Heart right ventricle (tissue), 16 donors: ENCODE measurements at regions not wholly inside any gene's neighbourhood (a gene's known extent, or its start where the extent isn't known, plus 50 kb on each side); places are given as distances from the start of the nearest gene placed in this dataset.
A peak's percentile ranks its signal among the peaks of the same experiment; 100 is the strongest.

Experiments used
- ATAC-seq, 8 donors: fragments of 200-7000 bp; cut with Tn5 transposase; one replicate each; pipeline ENCODE4 v1.9.1; 2020; ENCODE audit warnings: mild to moderate bottlenecking in 8 of 8, moderate library complexity in 8 of 8, moderate number of reproducible peaks in 1 of 8
- DNase-seq, 2 donors: peaks; one replicate each; pipeline ENCODE4 v3.0.0-alpha.2; 2020
- H3K27ac ChIP-seq, 10 donors: fragments of 200-600 bp; sonication (generic) in 2 of 10; one replicate each; pipeline versions ENCODE4 v1.5.0 to v1.8.0; 2020 to 2022; ENCODE audit warnings: mild to moderate bottlenecking in 3 of 10
- H3K27me3 ChIP-seq, 7 donors: fragments of 200-600 bp; one replicate each; pipeline ENCODE4 v1.8.0; 2021 to 2022; ENCODE audit warnings: mild to moderate bottlenecking in 2 of 7
- H3K36me3 ChIP-seq, 9 donors: fragments of 200-600 bp; sonication (generic) in 1 of 9; one replicate each; pipeline versions ENCODE4 v1.5.0 to v1.8.0; 2020 to 2022; ENCODE audit warnings: mild to moderate bottlenecking in 2 of 9
- H3K4me1 ChIP-seq, 9 donors: fragments of 200-600 bp; sonication (generic) in 1 of 9; one replicate each; pipeline versions ENCODE4 v1.5.0 to v1.8.0; 2020 to 2022; ENCODE audit warnings: mild to moderate bottlenecking in 4 of 9
- H3K4me3 ChIP-seq, 10 donors: fragments of 200-600 bp; sonication (generic) in 2 of 10; one replicate each; pipeline versions ENCODE4 v1.5.0 to v1.8.0; 2020 to 2022; ENCODE audit warnings: mild to moderate bottlenecking in 7 of 10, moderate library complexity in 2 of 10
- H3K9me3 ChIP-seq, 11 donors: fragments of 200-600 bp in 10 of 11; sonication (generic) in 2 of 11; one replicate each; pipeline versions ENCODE4 v1.5.0 to v1.8.0; 2013 to 2022; ENCODE audit warnings: mild to moderate bottlenecking in 2 of 11, control low read depth in 1 of 11, moderate library complexity in 1 of 11
- CTCF ChIP-seq, 9 donors: fragments of 200-600 bp; sonication (generic) in 2 of 9; IDR thresholded peaks; one replicate each; pipeline versions ENCODE4 v1.5.0 to v1.8.0; 2021 to 2022; ENCODE audit warnings: antibody characterized with exemption in 9 of 9, mild to moderate bottlenecking in 5 of 9, moderate library complexity in 1 of 9
- WGBS, 2 donors: extraction: QIAGEN DNeasy Blood & Tissue Kit; methylation state at CpG; one replicate each; pipeline ENCODE4 v1.1.7; 2013; ENCODE audit warnings: inconsistent platforms in 1 of 2; 5-methylcytosine and 5-hydroxymethylcytosine counted together
- intact Hi-C, 10 donors: fragments of 100-400 bp; cut with DNase I; formaldehyde crosslinking; loops; one replicate each; pipeline versions ENCODE4 v1.11.1 to v1.14.2; 2022
- donor health status: Arrhythmogenic right ventricular cardiomyopathy.
- donor health status: ischemic (EF 13 %, LVEDD 7.1; RV severe dilation, severe dysfunction).
- donor health status: healthy with polysubstance abuse.
- donor health status: DM: no; HTN: yes; CAD: no.
- donor health status: DM: no; HTN: no; CAD: no.
- donor health status: ischemic (EF 25% LVEDD 6.9; RV normal size, moderate dysfunction).
- donor health status: ischemic (EF 25% LVEDD 5.7; RV mildly dilated, moderate dysfunction).
- donor health status: healthy.
- donor health status: DM: yes; HTN: yes; CAD: no.
- donor health status: Ischemic cardiomyopathy.
- donor health status: ischemic (EF 35%, LVEDD 5.7; RV mildly dilated, moderate dysfunction).
- donor health status: nonischemic (EF 11% LVEDD 7.7; RV severe dilation, severe dysfunction).
- donor health status: DM: yes; HTN: yes; CAD: no.
- donor health status: PGD.
- donor health status: ischemic (EF 29% LVEDD 5.4; RV normal size, mild dysfunction).
- donor health status: nonischemic (EF 23%, LVEDD 6.1; RV moderate dilation, normal function).

- peak in 2 of 8 donors; percentile 47 to 72 for ATAC-seq
- H3K9me3 ChIP-seq = peaks cover 0 to 14% (median 10%) of the 10 kb centered on the region in 11 donors
Measured at GRCh38 chr11:116109228-116109627, 605.0 kb upstream of the CADM1 start.

DNA sequence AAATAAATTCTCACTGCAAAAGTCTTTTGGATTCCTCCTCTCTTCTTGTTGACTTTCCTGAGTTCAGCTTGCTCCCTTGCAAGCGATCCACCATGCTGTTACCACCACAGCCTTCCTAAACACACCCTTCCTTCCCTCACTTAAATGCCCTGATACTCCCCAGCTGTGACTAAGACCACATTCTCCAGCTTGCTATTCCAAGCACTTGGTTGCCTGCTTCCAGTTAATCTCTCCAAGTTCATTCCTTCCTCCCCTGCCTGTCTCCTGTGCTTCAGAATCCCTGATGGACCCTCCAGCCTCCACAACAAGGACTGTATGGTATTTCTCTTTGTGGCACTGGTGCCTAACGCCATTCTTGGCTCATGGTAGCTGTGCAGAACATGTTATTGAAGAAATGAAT, 603.9 kb upstream of the CADM1 start:
- H3K9me3 ChIP-seq = peaks cover 0 to 5% (median 2%) of the 10 kb centered on the region in 11 donors
- peaks cover 0 to 4% (median 0%) of the 10 kb centered on the region in 9 donors for H3K4me1 ChIP-seq
- ATAC-seq (no peak), DNase-seq (no peak)
- H3K27me3 ChIP-seq = peaks cover 0 to 10% (median 0%) of the 10 kb centered on the region in 7 donors
- no peak for TF ChIP-seq CTCF (IDR thresholded peaks at IDR 0.05)
- no peak overlapping the region for H3K27ac ChIP-seq
- intact Hi-C loops = no loop called here
- 68 to 79% methylated on average over 2 of the region's 2 CpGs for WGBS, 2 donors
- no peak overlapping the region for H3K4me3 ChIP-seq
- H3K36me3 ChIP-seq = no peaks in the 10 kb centered on the region

More at GRCh38 chr11:116109228-116109627, 605.0 kb upstream of the CADM1 start:
- no peak for TF ChIP-seq CTCF (IDR thresholded peaks at IDR 0.05)
- Histone ChIP-seq H3K27me3 (peaks cover 0 to 6% (median 0%) of the 10 kb centered on the region in 7 donors), H3K4me3 (no peak overlapping the region), H3K4me1 (peaks cover 0 to 4% (median 0%) of the 10 kb centered on the region in 9 donors), H3K27ac (no peak overlapping the region), H3K36me3 (no peaks in the 10 kb centered on the region)
- DNase-seq = no peak
- intact Hi-C loops = no loop called here
- 82 to 87% methylated on average over 5 of the region's 5 CpGs for WGBS, 2 donors

- no peak for DNase-seq
- peaks cover 0 to 4% (median 0%) of the 10 kb centered on the region in 9 donors for H3K4me1 ChIP-seq
- H3K27ac ChIP-seq = no peak overlapping the region
- no peaks in the 10 kb centered on the region for H3K9me3 ChIP-seq
- no peaks in the 10 kb centered on the region for H3K36me3 ChIP-seq
- H3K4me3 ChIP-seq = no peak overlapping the region
- ATAC-seq = no peak
- 51 to 73% methylated on average over 3 of the region's 3 CpGs for WGBS, 2 donors
- H3K27me3 ChIP-seq = peaks cover 0 to 10% (median 0%) of the 10 kb centered on the region in 7 donors
- TF ChIP-seq CTCF (IDR thresholded peaks at IDR 0.05) = no peak
- intact Hi-C loops = no loop called here
Measured at GRCh38 chr11:116107229-116107628, 603.0 kb upstream of the CADM1 start.

GRCh38 chr11:116104498-116105174, 600.4 kb upstream of the CADM1 start:
- Histone ChIP-seq H3K9me3 (no peaks in the 10 kb centered on the region), H3K4me3 (no peak overlapping the region), H3K4me1 (no peaks in the 10 kb centered on the region), H3K27ac (no peak overlapping the region), H3K36me3 (no peaks in the 10 kb centered on the region), H3K27me3 (peaks cover 0 to 10% (median 0%) of the 10 kb centered on the region in 7 donors)
- ATAC-seq (no peak), DNase-seq (no peak)
- WGBS, 2 donors = 72 to 76% methylated on average over 4 of the region's 4 CpGs
- intact Hi-C loops = no loop called here
- TF ChIP-seq CTCF (IDR thresholded peaks at IDR 0.05) = no peak
